Panc1 (cell line): ENCODE measurements at regions not wholly inside any gene's neighbourhood (a gene's known extent, or its start where the extent isn't known, plus 50 kb on each side); places are given as distances from the start of the nearest gene placed in this dataset.

Experiments
- ATAC-seq: fragments of 200-7000 bp; cut with Tn5 transposase; 2 replicates; pipeline ENCODE4 v1.9.1; 2020; ENCODE audit warnings: mild to moderate bottlenecking, moderate library complexity
- BruUV-seq: library from RNA; stranded (reverse); fragments of 400-500 nt; replicated peaks from 2 replicates; lab custom pipeline; 2021; lab: Mats Ljungman, UMichigan
- CTCF ChIA-PET: fragments of 300-600 bp; sonication (Branson Sonifier 250); formaldehyde crosslinking; loops from one replicate; lab custom pipeline; 2022; ENCODE audit warnings: antibody characterized with exemption; lab: Charles Lee
- POLR2A ChIA-PET: fragments of 300-600 bp; sonication (Branson Sonifier 250); formaldehyde crosslinking; loops from one replicate; lab custom pipeline; 2022; ENCODE audit warnings: antibody characterized with exemption; lab: Charles Lee
- DNase-seq: peaks from one replicate; pipeline ENCODE4 v3.0.0-alpha.2; 2010; ENCODE audit warnings: low read depth, low spot score
- H3K27ac ChIP-seq: 2 replicates; pipeline ENCODE4 v1.5.1; 2011; ENCODE audit warnings: mild to moderate bottlenecking, low read length, inconsistent platforms
- H3K27me3 ChIP-seq: fragments of 200-500 bp; sonication (Bioruptor generic); 2 replicates; pipeline ENCODE4 v1.6.0; 2014; ENCODE audit warnings: low read length, inconsistent platforms; ENCODE audit not compliant: control insufficient read depth, insufficient read depth
- H3K36me3 ChIP-seq: fragments of 200-500 bp; sonication (Bioruptor generic); 2 replicates; pipeline ENCODE4 v1.5.1; 2014; ENCODE audit warnings: inconsistent platforms, mild to moderate bottlenecking, low read length, moderate library complexity; ENCODE audit not compliant: control insufficient read depth, insufficient read depth
- H3K4me1 ChIP-seq: 2 replicates; pipeline ENCODE4 v1.5.1; 2011; ENCODE audit warnings: inconsistent platforms, mild to moderate bottlenecking, low read length, moderate library complexity; ENCODE audit not compliant: control insufficient read depth, insufficient read depth
- H3K4me3 ChIP-seq, 2 experiments: 2 replicates each; pipeline ENCODE4 v1.5.1; 2011 to 2012; ENCODE audit warnings: low read depth in 2 of 2, low read length in 2 of 2, mild to moderate bottlenecking in 2 of 2, inconsistent platforms in 1 of 2, moderate library complexity in 1 of 2
- H3K9me3 ChIP-seq: fragments of 200-500 bp; sonication (Bioruptor generic); 2 replicates; pipeline ENCODE4 v1.5.1; 2014; ENCODE audit warnings: low read depth, mild to moderate bottlenecking, inconsistent platforms, low read length, moderate library complexity; ENCODE audit not compliant: control insufficient read depth, insufficient read depth
- POLR2AphosphoS5 ChIP-seq: IDR thresholded peaks from 2 replicates; pipeline ENCODE4 v1.6.1; 2012; ENCODE audit warnings: mild to moderate bottlenecking, low read depth, low read length, moderate library complexity
- SIN3A ChIP-seq: IDR thresholded peaks from 2 replicates; pipeline ENCODE4 v1.6.1; 2012; ENCODE audit warnings: low read depth, mild to moderate bottlenecking, low read length, moderate library complexity, borderline replicate concordance; ENCODE audit not compliant: insufficient read depth
- TCF7L2 ChIP-seq: IDR thresholded peaks from 2 replicates; pipeline ENCODE4 v1.6.1; 2011; ENCODE audit warnings: mild to moderate bottlenecking, low read depth, low read length, inconsistent platforms
- in situ Hi-C: cut with HindIII; loops from 2 replicates; pipeline ENCODE4 v1.10.0; 2016; ENCODE audit warnings: low sequenced_read_pairs, low pct_unique_long_range_greater_than_20kb
- intact Hi-C: fragments of 100-400 bp; cut with micrococcal nuclease; formaldehyde crosslinking; loops from one replicate; pipeline ENCODE4 v1.10.0; 2022; ENCODE audit not compliant: unreplicated experiment
- TF ChIP-seq, protein P1 (sequence below), 2 experiments: IDR thresholded peaks; 2 replicates each; pipeline ENCODE4 v1.6.1; 2011 to 2012; ENCODE audit warnings: low read depth in 2 of 2, control low read depth in 1 of 2, low read length in 1 of 2, mild to moderate bottlenecking in 1 of 2, moderate library complexity in 1 of 2; ENCODE audit not compliant: insufficient read depth in 1 of 2
- TF ChIP-seq, protein P2 (sequence below): fragments of 450-650 bp; IDR thresholded peaks from 2 replicates; pipeline ENCODE4 v1.5.1; 2017; ENCODE audit warnings: mild to moderate bottlenecking

DNA sequence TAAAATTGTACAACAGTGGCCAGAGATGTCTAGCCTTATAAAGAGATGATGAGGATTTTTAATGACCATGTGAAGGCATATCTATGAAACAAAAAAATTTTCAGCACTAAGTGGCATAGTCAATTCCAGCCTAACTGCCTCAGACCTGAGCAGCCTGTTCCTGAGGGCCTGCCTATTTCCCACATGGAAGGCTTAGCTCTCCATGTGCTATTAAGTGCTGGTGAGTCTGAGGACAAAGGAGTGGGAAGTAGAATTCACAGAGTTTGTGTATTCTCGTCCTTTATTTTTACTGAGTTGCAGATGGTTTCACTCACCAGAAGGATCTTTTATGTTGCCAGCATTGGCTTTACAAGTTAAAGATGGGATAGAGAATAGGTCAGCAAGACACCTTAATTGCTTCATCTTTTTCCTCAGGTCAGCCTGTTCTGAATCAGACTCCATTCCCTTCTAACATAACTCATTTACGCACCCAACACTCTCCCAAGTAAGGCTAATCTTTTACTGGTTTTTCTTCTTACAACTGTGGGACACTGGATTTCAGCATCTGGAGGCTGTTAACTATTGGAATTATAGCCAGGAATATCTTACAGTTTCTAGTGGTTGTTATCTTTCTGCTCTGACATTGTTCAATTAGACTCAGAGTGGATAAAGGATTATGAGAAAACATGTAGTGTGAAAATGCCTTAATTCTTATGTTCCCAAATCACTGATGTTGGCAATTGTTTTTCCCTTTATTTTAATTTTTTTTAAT, 76.8 kb downstream of the ISOC1 start:
- H3K4me1 ChIP-seq = no peaks in the 10 kb centered on the region
- intact Hi-C loops (no loop called here), in situ Hi-C loops (no loop called here)
- H3K36me3 ChIP-seq = no peaks in the 10 kb centered on the region
- POLR2A ChIA-PET = interaction anchor here (0.5 kb wide), 1 partner anchor 52 kb away, joined by 6 read pairs; no protein-coding TSS in a partner anchor
- H3K4me3 ChIP-seq = no peak overlapping the region
- CTCF ChIA-PET = no interaction called here
- BruUV-seq = no TSS peak
- H3K9me3 ChIP-seq = no peaks in the 10 kb centered on the region
- DNase-seq (no peak), ATAC-seq (no peak)
- no peaks in the 10 kb centered on the region for H3K27me3 ChIP-seq
- no peak overlapping the region for H3K27ac ChIP-seq
- TF ChIP-seq POLR2AphosphoS5 = no peak
- TF ChIP-seq, protein P1, sequence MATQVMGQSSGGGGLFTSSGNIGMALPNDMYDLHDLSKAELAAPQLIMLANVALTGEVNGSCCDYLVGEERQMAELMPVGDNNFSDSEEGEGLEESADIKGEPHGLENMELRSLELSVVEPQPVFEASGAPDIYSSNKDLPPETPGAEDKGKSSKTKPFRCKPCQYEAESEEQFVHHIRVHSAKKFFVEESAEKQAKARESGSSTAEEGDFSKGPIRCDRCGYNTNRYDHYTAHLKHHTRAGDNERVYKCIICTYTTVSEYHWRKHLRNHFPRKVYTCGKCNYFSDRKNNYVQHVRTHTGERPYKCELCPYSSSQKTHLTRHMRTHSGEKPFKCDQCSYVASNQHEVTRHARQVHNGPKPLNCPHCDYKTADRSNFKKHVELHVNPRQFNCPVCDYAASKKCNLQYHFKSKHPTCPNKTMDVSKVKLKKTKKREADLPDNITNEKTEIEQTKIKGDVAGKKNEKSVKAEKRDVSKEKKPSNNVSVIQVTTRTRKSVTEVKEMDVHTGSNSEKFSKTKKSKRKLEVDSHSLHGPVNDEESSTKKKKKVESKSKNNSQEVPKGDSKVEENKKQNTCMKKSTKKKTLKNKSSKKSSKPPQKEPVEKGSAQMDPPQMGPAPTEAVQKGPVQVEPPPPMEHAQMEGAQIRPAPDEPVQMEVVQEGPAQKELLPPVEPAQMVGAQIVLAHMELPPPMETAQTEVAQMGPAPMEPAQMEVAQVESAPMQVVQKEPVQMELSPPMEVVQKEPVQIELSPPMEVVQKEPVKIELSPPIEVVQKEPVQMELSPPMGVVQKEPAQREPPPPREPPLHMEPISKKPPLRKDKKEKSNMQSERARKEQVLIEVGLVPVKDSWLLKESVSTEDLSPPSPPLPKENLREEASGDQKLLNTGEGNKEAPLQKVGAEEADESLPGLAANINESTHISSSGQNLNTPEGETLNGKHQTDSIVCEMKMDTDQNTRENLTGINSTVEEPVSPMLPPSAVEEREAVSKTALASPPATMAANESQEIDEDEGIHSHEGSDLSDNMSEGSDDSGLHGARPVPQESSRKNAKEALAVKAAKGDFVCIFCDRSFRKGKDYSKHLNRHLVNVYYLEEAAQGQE (IDR thresholded peaks at IDR 0.05; ENCODE audit: insufficient read depth in 1 of 2, low read depth in 2 of 2, low read length in 1 of 2) = no peak
- no peak for TF ChIP-seq SIN3A
- TF ChIP-seq, protein P2, sequence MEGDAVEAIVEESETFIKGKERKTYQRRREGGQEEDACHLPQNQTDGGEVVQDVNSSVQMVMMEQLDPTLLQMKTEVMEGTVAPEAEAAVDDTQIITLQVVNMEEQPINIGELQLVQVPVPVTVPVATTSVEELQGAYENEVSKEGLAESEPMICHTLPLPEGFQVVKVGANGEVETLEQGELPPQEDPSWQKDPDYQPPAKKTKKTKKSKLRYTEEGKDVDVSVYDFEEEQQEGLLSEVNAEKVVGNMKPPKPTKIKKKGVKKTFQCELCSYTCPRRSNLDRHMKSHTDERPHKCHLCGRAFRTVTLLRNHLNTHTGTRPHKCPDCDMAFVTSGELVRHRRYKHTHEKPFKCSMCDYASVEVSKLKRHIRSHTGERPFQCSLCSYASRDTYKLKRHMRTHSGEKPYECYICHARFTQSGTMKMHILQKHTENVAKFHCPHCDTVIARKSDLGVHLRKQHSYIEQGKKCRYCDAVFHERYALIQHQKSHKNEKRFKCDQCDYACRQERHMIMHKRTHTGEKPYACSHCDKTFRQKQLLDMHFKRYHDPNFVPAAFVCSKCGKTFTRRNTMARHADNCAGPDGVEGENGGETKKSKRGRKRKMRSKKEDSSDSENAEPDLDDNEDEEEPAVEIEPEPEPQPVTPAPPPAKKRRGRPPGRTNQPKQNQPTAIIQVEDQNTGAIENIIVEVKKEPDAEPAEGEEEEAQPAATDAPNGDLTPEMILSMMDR = no peak
- TF ChIP-seq TCF7L2 = no peak

DNA sequence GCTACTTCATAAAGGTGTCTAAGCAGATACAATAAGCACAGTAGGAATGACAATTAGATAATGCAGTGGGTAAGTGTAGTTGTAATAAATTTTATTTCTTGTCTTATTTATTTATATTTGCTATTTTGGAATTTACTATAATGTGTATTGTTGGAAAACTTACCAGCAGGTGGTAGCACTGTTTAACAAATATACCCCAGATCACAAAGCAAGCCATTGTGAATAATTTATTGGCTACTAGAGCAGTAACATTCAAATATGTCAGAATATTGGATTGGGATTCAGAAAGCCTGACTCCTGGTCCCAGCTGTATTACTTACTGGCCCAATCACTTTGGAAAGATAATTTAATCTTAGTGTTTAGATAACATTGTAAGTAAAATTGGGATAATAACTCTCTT, 78.0 kb downstream of the ISOC1 start:
- Histone ChIP-seq H3K4me1 (no peaks in the 10 kb centered on the region), H3K36me3 (no peaks in the 10 kb centered on the region), H3K9me3 (no peaks in the 10 kb centered on the region), H3K4me3 (no peak overlapping the region), H3K27me3 (no peaks in the 10 kb centered on the region), H3K27ac (no peak overlapping the region)
- no TSS peak for BruUV-seq
- no peak for ATAC-seq
- intact Hi-C loops (loop anchor here (2.0 kb wide), 1 partner anchor 596 kb away; no protein-coding TSS in a partner anchor), in situ Hi-C loops (no loop called here)
- DNase-seq = no peak
- TF ChIP-seq SIN3A (no peak), TCF7L2 (no peak), POLR2AphosphoS5 (no peak)
- TF ChIP-seq, protein P2 = peak; percentile 11; the same call in 1 of the 2 replicates
- TF ChIP-seq, protein P1 (IDR thresholded peaks at IDR 0.05; ENCODE audit: insufficient read depth in 1 of 2, low read depth in 2 of 2, low read length in 1 of 2) = no peak
- ChIA-PET POLR2A (no interaction called here), CTCF (no interaction called here)
